NCI-H69 (cell line): ENCODE measurements at regions not wholly inside any gene's neighbourhood (a gene's known extent, or its start where the extent isn't known, plus 50 kb on each side); places are given as distances from the start of the nearest gene placed in this dataset.

Experiments used
- DNase-seq: peaks from one replicate; lab custom pipeline; 2025; lab: John Stamatoyannopoulos, UW

DNA sequence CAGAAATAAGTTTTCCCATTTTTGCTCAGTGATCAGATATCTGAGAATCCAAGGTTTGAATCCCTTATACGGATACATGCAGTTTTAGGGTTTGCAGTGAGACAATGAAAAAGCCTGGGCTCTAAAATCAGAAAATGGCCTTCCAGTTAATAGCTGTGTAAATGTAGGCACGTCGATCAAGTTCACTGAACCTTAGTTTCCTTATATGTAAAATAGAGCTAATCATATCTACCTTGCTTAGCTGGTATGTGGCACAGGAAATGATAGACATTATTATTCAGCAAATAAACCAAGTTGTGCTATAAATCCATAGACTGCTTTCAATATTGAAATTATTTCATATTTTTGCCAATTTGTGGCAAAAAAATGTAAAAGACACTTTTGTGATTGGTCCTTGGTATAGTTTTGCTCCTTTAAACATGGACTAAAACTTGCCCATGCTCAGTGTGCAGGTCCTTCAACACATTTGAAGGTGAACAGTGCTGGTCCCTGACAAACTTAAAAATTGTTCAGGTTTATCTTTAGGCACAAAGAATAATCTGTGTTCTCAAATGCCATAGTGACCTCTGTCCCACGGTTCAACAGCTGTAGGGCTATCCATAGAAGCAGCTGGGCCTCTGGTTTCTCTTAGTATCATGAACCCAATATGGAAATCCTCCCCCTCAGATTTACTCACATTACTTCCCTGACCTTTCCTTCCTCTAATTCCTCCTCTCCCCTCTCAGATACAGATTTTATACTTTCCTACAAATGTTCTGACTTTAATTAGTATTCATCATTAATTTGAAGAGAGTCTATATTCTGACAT is 51.0 kb downstream of the CCDC54 start:
- DNase-seq, result no peak

- DNase-seq, result peak; percentile 67
These were observed 52.3 kb downstream of the CCDC54 start for GRCh38 chr3:107429320-107430181.

DNA sequence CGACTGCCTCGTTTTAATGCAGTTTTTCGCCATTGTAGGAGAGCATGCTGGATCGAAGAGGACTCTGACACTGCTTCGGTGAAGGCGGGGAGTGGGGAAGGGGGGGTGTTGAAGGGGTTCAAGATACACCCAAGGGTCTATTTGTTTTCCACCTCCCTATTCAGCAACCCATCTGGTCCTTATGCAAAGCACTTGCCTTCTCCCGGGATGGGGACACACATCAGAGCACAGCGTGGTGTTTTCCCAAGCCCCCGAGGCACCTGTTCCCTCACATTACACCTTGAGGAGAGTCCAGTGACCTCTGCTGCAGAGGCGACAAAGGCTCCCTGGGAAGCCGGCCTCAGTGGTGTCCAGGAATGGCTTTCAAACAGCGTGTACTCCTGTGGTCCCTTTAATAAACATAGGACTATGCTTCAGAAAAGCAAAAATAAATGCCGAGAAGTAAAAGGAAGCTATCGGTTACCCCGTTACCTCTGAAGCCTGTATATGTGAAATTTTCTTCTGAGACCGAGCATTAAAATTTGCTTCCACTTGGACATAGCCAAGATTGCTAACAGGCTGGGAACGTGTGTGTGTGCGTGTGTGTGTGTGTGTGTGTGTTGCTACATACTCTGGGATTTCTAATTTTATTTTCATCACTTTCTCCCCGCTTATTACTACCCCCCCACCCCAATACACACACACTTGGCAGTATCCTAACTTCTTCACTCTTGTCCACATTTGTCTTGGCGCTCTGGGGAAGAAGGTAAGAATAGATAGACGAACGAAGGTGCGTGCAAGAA is 53.2 kb downstream of the CCDC54 start:
- DNase-seq, result no peak

- peak; percentile 25 for DNase-seq
These were observed 53.7 kb downstream of the CCDC54 start for GRCh38 chr3:107430996-107431245.

DNA sequence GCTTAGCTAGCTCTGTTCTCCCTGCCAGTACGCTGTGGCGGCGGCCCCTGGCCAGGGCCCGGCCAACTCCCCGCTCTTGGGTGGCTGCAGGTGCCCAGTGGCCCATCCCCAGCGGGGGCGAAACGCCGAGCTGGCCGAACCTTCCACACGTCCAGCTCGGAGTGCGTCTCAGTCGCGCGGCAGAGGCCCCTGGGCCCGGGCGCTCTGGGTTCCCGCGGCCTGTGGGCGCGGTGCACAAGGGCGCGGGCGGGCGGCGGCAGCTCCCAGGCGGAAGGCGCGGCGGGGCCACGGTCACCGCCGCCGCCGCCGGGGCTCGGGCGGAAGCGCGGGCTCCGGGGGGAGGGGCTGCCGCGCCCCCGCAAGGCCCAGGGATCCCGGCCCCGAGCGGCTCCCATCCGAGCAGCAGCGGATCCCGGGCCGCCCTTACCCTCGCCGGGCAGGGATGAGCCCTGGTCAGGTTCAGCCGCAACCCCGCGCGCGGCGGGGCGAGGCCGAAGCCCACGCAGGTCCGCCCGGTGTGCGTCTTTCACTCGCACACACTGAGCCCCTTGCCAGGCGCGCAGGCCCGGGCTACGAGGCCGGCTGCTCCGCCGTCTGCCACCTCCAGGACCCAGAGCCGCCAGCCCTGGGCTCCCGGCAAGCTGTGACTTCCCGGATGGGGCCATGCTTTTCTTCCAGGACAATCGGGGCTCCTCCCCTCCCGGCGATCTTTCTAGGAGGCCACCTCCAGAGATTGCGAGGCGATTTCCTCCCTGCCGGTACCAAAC is 54.2 kb downstream of the CCDC54 start:
- DNase-seq, result peak; percentile 53

DNA sequence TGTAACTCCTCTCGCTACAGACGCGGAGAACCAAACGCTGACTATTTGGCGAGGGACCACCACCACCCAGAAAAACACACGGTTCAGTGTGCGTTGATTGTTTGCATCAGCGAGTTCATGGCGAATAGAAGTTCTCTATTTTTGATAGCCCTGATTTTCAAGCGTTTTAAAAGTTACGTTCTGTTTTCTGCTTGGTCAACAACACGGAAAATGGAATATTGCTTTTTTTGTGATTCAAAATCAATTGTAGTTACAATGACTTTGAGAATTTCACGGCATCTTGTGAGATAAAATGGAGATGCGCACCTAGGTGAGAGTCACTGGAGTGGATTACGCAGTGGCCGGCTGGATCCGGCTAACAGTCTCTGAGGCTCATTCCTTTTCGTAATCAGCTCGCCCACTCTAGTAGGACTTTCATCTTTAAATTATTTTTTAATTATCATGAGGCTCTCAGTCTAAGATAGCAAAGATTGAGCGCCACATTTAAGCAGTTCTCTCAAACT is 54.8 kb downstream of the CCDC54 start:
- no peak for DNase-seq

- no peak for DNase-seq
These were observed 55.4 kb downstream of the CCDC54 start for GRCh38 chr3:107432646-107433045.

GRCh38 chr3:107436029-107436428 is 58.8 kb downstream of the CCDC54 start:
- no peak for DNase-seq

GRCh38 chr3:107438671-107439070 is 61.4 kb downstream of the CCDC54 start:
- no peak for DNase-seq

DNA sequence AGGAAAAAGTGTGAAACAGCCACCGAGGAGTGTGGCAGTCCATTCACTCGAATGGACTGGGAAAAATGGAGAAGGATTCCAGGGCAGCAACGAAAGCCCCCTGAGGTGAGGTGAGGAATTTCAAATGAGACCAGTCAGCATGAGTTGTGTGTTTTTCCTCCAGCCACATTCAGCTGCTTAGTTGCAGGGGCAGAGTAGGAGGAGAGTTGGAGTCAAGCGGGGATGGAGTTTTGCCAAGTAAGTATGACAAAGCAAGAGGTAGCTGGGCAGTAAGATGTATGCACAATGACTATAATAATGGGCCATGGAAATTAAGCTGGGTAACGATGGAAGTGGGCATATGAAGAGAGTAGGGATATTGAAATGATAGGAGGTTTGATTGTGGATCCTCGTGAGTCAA is 64.4 kb downstream of the CCDC54 start:
- peak; percentile 3 for DNase-seq

- DNase-seq, result no peak
These were observed 66.2 kb downstream of the CCDC54 start for GRCh38 chr3:107443461-107443860.

- no peak for DNase-seq
These were observed 69.5 kb downstream of the CCDC54 start for GRCh38 chr3:107446706-107447105.

- no peak for DNase-seq
These were observed 72.4 kb upstream of the BBX start for GRCh38 chr3:107450254-107450893.

DNA sequence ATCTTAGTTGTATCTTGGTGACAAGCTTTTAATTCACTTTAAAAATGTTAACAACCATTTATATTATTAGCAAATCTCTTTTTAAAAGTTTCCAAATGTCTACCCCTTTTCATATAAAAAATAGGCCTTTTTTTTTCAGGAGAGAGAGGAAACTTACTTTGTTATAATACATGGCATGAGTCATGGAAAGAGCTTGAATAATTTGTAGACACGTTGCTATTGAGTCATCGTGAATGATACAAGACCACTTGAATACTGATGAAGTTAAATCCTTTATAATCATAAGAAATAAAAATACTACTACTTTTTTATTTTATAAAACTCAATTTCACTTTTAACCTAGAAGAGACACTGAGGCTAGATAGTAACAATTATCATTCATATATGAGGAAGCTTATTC is 70.3 kb upstream of the BBX start:
- DNase-seq, result no peak

DNA sequence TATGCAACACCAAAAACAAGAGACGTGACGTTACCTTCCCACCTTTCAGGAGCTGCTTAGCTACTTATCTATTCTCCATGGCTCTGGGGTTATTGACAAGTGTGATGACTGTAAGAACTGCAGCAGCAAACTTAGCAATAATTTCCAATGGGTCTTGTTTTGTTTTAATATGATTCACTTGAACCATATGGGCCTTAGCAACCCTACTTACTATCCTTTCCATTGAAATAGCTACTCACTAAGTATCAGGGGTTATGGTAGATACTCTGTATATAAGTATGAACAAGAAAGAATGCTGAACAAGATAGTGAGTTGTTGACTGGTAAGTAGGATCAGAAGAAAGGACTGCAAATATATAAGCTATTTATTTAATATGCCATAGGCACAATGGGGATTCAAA is 69.3 kb upstream of the BBX start:
- no peak for DNase-seq

DNA sequence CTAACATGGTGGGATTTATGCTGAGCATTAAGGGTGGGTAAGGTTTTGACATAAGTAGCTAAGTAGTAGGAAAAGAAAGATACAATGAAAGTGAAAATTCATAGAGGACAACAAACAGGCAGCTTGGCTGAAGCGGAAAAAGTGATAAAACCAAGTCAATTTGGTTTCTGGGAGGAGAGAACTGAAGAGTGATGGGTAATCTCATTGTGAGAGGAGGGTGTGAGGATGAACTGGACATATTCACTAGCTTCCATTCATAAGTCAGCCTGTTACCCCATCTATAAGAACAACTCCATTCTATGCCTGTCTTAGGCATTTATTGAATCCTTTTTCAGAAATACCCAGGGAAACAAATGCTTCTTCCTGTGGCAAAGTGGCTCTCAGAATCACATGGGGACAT is 67.1 kb upstream of the BBX start:
- DNase-seq, result no peak

GRCh38 chr3:107456501-107456900 is 66.3 kb upstream of the BBX start:
- DNase-seq, result no peak

DNA sequence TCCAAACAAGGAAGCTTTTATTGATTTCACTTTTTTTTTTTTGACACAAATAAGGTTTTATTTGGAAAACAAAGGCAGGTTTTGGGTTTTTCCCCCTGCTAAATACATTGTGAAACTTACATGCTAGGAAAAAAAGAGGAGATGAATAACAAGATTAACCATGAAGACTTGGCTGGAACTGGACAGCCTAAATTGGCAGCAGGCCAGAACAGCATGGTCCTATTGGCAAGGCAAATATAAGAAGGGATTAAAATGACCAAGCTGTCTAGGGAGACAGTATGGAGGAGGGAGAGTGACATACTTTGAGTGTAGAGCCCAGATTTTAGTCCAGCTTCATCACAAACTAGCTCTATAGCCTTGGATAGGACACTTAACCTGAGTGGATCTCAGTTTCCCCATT is 63.9 kb upstream of the BBX start:
- peak; percentile 16 for DNase-seq

- no peak for DNase-seq
These were observed 61.0 kb upstream of the BBX start for GRCh38 chr3:107461721-107462120.

DNA sequence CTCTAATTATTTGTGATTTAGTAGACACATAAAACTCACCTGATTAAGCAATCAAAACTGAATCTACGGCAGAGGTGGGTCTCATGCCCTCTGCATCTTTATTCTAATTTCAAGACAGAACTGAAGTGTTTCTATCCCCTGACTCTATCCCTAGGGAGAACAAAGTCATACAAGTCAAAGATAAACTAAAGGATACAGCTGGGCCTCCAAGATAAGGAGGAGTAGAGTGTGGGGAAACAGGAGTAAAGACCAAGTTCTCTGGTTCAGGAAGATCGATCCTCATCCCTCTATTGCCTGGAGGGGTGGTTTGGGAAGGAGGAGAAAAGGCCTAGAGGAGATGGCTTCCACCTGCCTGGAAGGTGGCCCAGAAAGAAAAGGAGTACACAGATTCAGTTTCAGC is 58.7 kb upstream of the BBX start:
- no peak for DNase-seq

GRCh38 chr3:107465064-107465631 is 57.6 kb upstream of the BBX start:
- no peak for DNase-seq
